ENCODE measurements at regions not wholly inside any gene's neighbourhood (a gene's known extent, or its start where the extent isn't known, plus 50 kb on each side); places are given as distances from the start of the nearest gene placed in this dataset.

DNA sequence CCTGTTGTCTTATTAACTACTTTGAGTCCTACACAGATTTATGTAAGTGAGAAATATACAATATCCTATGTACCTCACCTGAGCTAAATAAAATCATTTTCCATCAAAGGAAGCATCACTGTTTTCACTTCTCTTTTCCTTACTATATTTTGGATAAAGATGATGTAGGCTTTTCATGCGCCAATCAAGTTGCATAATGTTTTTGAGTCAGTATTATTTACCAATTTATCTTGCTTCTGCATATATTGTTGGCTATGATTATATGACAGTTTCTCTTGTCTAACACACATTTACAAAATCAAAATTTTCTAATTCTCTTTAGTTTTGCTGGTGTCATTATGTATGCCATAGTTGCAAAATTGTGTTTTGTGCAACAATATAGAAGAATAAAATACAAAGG is 67.9 kb upstream of the FRY start:
- TF ChIP-seq POLR2A (IDR thresholded peaks at IDR 0.05) = no peak
- TF ChIP-seq, protein P1, sequence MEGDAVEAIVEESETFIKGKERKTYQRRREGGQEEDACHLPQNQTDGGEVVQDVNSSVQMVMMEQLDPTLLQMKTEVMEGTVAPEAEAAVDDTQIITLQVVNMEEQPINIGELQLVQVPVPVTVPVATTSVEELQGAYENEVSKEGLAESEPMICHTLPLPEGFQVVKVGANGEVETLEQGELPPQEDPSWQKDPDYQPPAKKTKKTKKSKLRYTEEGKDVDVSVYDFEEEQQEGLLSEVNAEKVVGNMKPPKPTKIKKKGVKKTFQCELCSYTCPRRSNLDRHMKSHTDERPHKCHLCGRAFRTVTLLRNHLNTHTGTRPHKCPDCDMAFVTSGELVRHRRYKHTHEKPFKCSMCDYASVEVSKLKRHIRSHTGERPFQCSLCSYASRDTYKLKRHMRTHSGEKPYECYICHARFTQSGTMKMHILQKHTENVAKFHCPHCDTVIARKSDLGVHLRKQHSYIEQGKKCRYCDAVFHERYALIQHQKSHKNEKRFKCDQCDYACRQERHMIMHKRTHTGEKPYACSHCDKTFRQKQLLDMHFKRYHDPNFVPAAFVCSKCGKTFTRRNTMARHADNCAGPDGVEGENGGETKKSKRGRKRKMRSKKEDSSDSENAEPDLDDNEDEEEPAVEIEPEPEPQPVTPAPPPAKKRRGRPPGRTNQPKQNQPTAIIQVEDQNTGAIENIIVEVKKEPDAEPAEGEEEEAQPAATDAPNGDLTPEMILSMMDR (IDR thresholded peaks at IDR 0.05) = no peak
- intact Hi-C loops (cut with DNase I) = no loop called here
- no peaks in the 10 kb centered on the region for H3K4me1 ChIP-seq (replicated peaks in 1 of 2)
- no peak overlapping the region for H3K4me3 ChIP-seq
- H3K9me3 ChIP-seq (replicated peaks in 1 of 3) = no peaks in the 10 kb centered on the region
- DNase-seq = no peak
- no peak overlapping the region for H3K27ac ChIP-seq
- 70 to 86% (median 79%) methylated on average over 1 of the region's 1 CpG for WGBS, 4 donors
- no peaks in the 10 kb centered on the region for H3K27me3 ChIP-seq
- no peaks in the 10 kb centered on the region for H3K36me3 ChIP-seq (replicated peaks in 1 of 2)

DNA sequence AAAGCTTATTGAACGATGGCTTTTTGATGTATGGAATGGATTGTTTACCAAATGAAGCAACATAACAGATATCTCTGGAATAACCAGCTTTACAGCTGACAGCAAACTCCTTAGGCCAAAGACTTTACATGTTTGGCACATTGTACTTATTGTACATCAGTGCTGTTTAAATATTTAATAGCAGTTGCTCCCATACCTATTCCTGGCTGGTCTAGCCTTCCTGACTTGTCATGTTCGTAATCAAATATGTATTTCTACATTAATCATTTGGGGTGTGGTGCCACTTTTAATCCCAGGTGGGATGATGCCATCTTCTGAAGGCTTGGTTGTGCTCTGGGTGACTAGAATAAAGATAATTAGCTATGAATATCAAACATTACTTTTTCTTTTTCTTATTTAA is 67.4 kb upstream of the FRY start:
- DNase-seq = no peak
- WGBS, 4 donors = 76 to 92% (median 85%) methylated on average over 2 of the region's 2 CpGs
- Histone ChIP-seq H3K36me3 (replicated peaks in 1 of 2) (no peaks in the 10 kb centered on the region), H3K27ac (no peak overlapping the region), H3K9me3 (replicated peaks in 1 of 3) (no peaks in the 10 kb centered on the region), H3K27me3 (no peaks in the 10 kb centered on the region), H3K4me1 (replicated peaks in 1 of 2) (no peaks in the 10 kb centered on the region), H3K4me3 (no peak overlapping the region)
- TF ChIP-seq POLR2A (IDR thresholded peaks at IDR 0.05) = no peak
- TF ChIP-seq, protein P1 (IDR thresholded peaks at IDR 0.05) = no peak
- intact Hi-C loops (cut with DNase I) = no loop called here

GRCh38 chr13:31965361-31966066 is 66.1 kb upstream of the FRY start:
- no peaks in the 10 kb centered on the region for H3K27me3 ChIP-seq
- H3K27ac ChIP-seq = no peak overlapping the region
- H3K4me1 ChIP-seq (replicated peaks in 1 of 2) = no peaks in the 10 kb centered on the region
- DNase-seq = no peak
- no peak for TF ChIP-seq POLR2A (IDR thresholded peaks at IDR 0.05)
- TF ChIP-seq, protein P1 (IDR thresholded peaks at IDR 0.05) = no peak
- H3K9me3 ChIP-seq (replicated peaks in 1 of 3) = no peaks in the 10 kb centered on the region
- WGBS, 4 donors = 43 to 60% (median 46%) methylated on average over 3 of the region's 3 CpGs
- intact Hi-C loops (cut with DNase I) = no loop called here
- H3K36me3 ChIP-seq (replicated peaks in 1 of 2) = no peaks in the 10 kb centered on the region
- no peak overlapping the region for H3K4me3 ChIP-seq

DNA sequence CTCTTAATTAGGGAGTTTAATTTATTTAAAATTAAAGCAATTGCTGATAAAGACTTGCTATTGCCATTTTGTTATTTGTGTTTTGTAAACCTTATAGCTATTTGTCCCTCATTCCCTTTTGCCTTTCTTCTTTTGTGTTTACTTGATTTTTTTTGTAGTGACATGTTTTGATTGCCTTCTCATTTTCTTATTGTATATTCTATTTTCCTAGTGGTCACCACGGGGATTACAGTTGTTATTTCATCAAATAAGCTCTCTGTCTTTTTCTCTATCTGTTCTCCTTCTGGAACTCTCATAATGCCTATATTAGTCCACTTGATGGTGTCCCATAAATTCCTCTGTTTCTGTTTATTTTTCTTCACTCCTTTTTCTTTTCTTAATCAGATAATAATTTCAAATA is 64.4 kb upstream of the FRY start:
- Histone ChIP-seq H3K4me3 (no peak overlapping the region), H3K36me3 (replicated peaks in 1 of 2) (no peaks in the 10 kb centered on the region), H3K27ac (no peak overlapping the region), H3K27me3 (no peaks in the 10 kb centered on the region), H3K4me1 (replicated peaks in 1 of 2) (no peaks in the 10 kb centered on the region), H3K9me3 (replicated peaks in 1 of 3) (no peaks in the 10 kb centered on the region)
- DNase-seq = no peak
- TF ChIP-seq POLR2A (IDR thresholded peaks at IDR 0.05) = no peak
- TF ChIP-seq, protein P1 (IDR thresholded peaks at IDR 0.05) = no peak
- intact Hi-C loops (cut with DNase I) = no loop called here
- 72 to 86% (median 84%) methylated on average over 1 of the region's 1 CpG for WGBS, 4 donors
